Mammary epithelial cell (primary cell): ENCODE measurements at regions not wholly inside any gene's neighbourhood (a gene's known extent, or its start where the extent isn't known, plus 50 kb on each side); places are given as distances from the start of the nearest gene placed in this dataset.

Experiments used
- CTCF ChIP-seq, 2 donors: IDR thresholded peaks in 1 of 2; conservative IDR thresholded peaks in 1 of 2; 2 replicates each; pipeline ENCODE4 v1.5.1; 2011 to 2012; ENCODE audit warnings: inconsistent platforms in 2 of 2, low read length in 2 of 2, mild to moderate bottlenecking in 2 of 2, control low read depth in 1 of 2, low read depth in 1 of 2; ENCODE audit not compliant: insufficient read depth in 1 of 2; ENCODE audit errors: extremely low read depth in 1 of 2
- EZH2 ChIP-seq: IDR thresholded peaks from 2 replicates; pipeline ENCODE4 v1.6.1; 2012; ENCODE audit warnings: low read length, inconsistent platforms, borderline replicate concordance

- TF ChIP-seq CTCF (conservative IDR thresholded peaks at IDR 0.05 in 1 of 2, IDR thresholded peaks at IDR 0.05 in 1 of 2; ENCODE audit: extremely low read depth in 1 of 2, insufficient read depth in 1 of 2, low read depth in 1 of 2, low read length in 2 of 2), result no peak
- TF ChIP-seq EZH2, result no peak
Measured at GRCh38 chr12:75727577-75727976, 216.2 kb upstream of the KRR1 start.
